SK-N-SH (cell line): ENCODE measurements at regions not wholly inside any gene's neighbourhood (a gene's known extent, or its start where the extent isn't known, plus 50 kb on each side); places are given as distances from the start of the nearest gene placed in this dataset.

Experiments used
- CTCF ChIA-PET: fragments of 300-600, 350-600 bp; formaldehyde crosslinking; extraction: SDS; loops from one replicate; lab custom pipeline; 2021; lab: Yijun Ruan, JAX
- POLR2A ChIA-PET: fragments of 350-600 bp; sonication (Branson Sonifier 250); formaldehyde crosslinking; extraction: SDS; loops from one replicate; lab custom pipeline; 2020; ENCODE audit warnings: antibody characterized with exemption, inconsistent platforms; lab: Yijun Ruan, JAX
- DNase-seq: peaks from one replicate; pipeline ENCODE4 v3.0.0; 2012
- H2AFZ ChIP-seq: fragments of 200-600 bp; sonication (generic); 2 replicates; pipeline ENCODE4 v1.8.1; 2016; ENCODE audit warnings: antibody characterized with exemption, mild to moderate bottlenecking, low read depth
- H3F3A ChIP-seq: fragments of 200-600 bp; sonication (generic); replicated peaks from 2 replicates; pipeline ENCODE3; 2016; ENCODE audit warnings: antibody characterized with exemption, mild to moderate bottlenecking; ENCODE audit not compliant: insufficient read depth
- H3K27ac ChIP-seq, 2 experiments: fragments of 200-500 bp in 1 of 2; fragments of 200-600 bp in 1 of 2; sonication (Bioruptor generic) in 1 of 2; sonication (generic), shearing (Covaris generic) in 1 of 2; 2 replicates each; pipeline versions ENCODE4 v1.5.1 to v1.6.1; 2014 to 2016; ENCODE audit warnings: low read depth in 2 of 2, inconsistent platforms in 1 of 2, low read length in 1 of 2, mild to moderate bottlenecking in 1 of 2, mixed read lengths in 1 of 2
- H3K27me3 ChIP-seq: fragments of 200-600 bp; sonication (generic), shearing (Covaris generic); 2 replicates; pipeline ENCODE4 v1.6.1; 2016; ENCODE audit warnings: mixed run types; ENCODE audit not compliant: insufficient read depth
- H3K36me3 ChIP-seq, 2 experiments: fragments of 200-500 bp in 1 of 2; fragments of 200-600 bp in 1 of 2; sonication (Bioruptor generic) in 1 of 2; sonication (generic) in 1 of 2; replicated peaks in 1 of 2; 2 replicates each; pipeline versions ENCODE3 to v1.5.1; 2014 to 2016; ENCODE audit warnings: low read length in 1 of 2, mild to moderate bottlenecking in 1 of 2; ENCODE audit not compliant: insufficient read depth in 2 of 2, control insufficient read depth in 1 of 2
- H3K4me1 ChIP-seq, 2 experiments: fragments of 200-500 bp in 1 of 2; fragments of 200-600 bp in 1 of 2; sonication (Bioruptor generic) in 1 of 2; sonication (generic), shearing (Covaris generic) in 1 of 2; 2 replicates each; pipeline versions ENCODE4 v1.5.1 to v1.6.1; 2014 to 2016; ENCODE audit warnings: low read depth in 1 of 2, low read length in 1 of 2, mixed run types in 1 of 2; ENCODE audit not compliant: insufficient read depth in 2 of 2, control insufficient read depth in 1 of 2
- H3K4me2 ChIP-seq: fragments of 200-600 bp; sonication (generic), shearing (Covaris generic); 2 replicates; pipeline ENCODE4 v1.6.1; 2017; ENCODE audit warnings: mixed run types
- H3K4me3 ChIP-seq, 2 experiments: fragments of 200-500 bp in 1 of 2; fragments of 200-600 bp in 1 of 2; sonication (Bioruptor generic) in 1 of 2; sonication (generic), shearing (Covaris generic) in 1 of 2; 2 replicates each; pipeline versions ENCODE4 v1.5.1 to v1.8.1; 2014 to 2016; ENCODE audit warnings: low read depth in 2 of 2, inconsistent platforms in 1 of 2, low read length in 1 of 2, mild to moderate bottlenecking in 1 of 2, mixed read lengths in 1 of 2, moderate library complexity in 1 of 2
- H3K79me2 ChIP-seq: fragments of 200-600 bp; sonication (generic); 2 replicates; pipeline ENCODE4 v1.8.1; 2017; ENCODE audit warnings: mild to moderate bottlenecking; ENCODE audit not compliant: insufficient read depth
- H3K9ac ChIP-seq: fragments of 200-600 bp; sonication (generic); 2 replicates; pipeline ENCODE4 v1.6.1; 2017; ENCODE audit warnings: mixed run types
- H3K9me2 ChIP-seq: fragments of 200-600 bp; sonication (generic); 2 replicates; pipeline ENCODE4 v1.6.1; 2017; ENCODE audit warnings: mixed run types
- H3K9me3 ChIP-seq: fragments of 200-600 bp; sonication (generic); 2 replicates; pipeline ENCODE4 v1.6.1; 2017; ENCODE audit warnings: mixed run types, mild to moderate bottlenecking, moderate library complexity
- H4K20me1 ChIP-seq: fragments of 200-600 bp; sonication (generic); 2 replicates; pipeline ENCODE4 v1.6.1; 2017; ENCODE audit warnings: mild to moderate bottlenecking, mixed run types; ENCODE audit not compliant: insufficient read depth
- CHD2 ChIP-seq: fragments of 150-350 bp; IDR thresholded peaks from 2 replicates; pipeline ENCODE4 v1.6.1; 2018; ENCODE audit warnings: low read length; ENCODE audit not compliant: partially characterized antibody
- ELF1 ChIP-seq: IDR thresholded peaks from 2 replicates; pipeline ENCODE4 v1.4.0; 2012
- EP300 ChIP-seq, 2 experiments: IDR thresholded peaks; 2 replicates each; pipeline versions ENCODE4 v1.4.0 to v1.6.1; 2012; ENCODE audit warnings: borderline replicate concordance in 1 of 2, low read depth in 1 of 2, low read length in 1 of 2
- IRF3 ChIP-seq: fragments of 150-350 bp; IDR thresholded peaks from 2 replicates; pipeline ENCODE4 v1.6.1; 2016; ENCODE audit warnings: mild to moderate bottlenecking, low read depth, low read length
- JUND ChIP-seq: IDR thresholded peaks from 2 replicates; pipeline ENCODE4 v1.4.0; 2012
- MXI1 ChIP-seq: IDR thresholded peaks from 2 replicates; pipeline ENCODE4 v1.6.1; 2012; ENCODE audit warnings: mild to moderate bottlenecking, low read depth, low read length, improper control_type of control experiment
- POLR2AphosphoS5 ChIP-seq: IDR thresholded peaks from 2 replicates; pipeline ENCODE4 v1.6.1; 2012; ENCODE audit warnings: low read depth, low read length
- RAD21 ChIP-seq: IDR thresholded peaks from 2 replicates; pipeline ENCODE4 v1.6.1; 2012; ENCODE audit warnings: mild to moderate bottlenecking, low read length
- RFX5 ChIP-seq: IDR thresholded peaks from 2 replicates; pipeline ENCODE4 v1.6.1; 2012; ENCODE audit warnings: mild to moderate bottlenecking, improper control_type of control experiment, low read length
- SMC3 ChIP-seq: IDR thresholded peaks from 2 replicates; pipeline ENCODE4 v1.6.1; 2012; ENCODE audit warnings: low read depth, low read length, improper control_type of control experiment
- TAF1 ChIP-seq: IDR thresholded peaks from 2 replicates; pipeline ENCODE4 v1.6.1; 2012; ENCODE audit warnings: low read depth, mild to moderate bottlenecking, low read length, moderate library complexity, borderline replicate concordance
- WGBS: methylation state at CpG from one replicate; pipeline ENCODE4 v1.1.6; 2017; ENCODE audit warnings: low lambda C conversion rate; 5-methylcytosine and 5-hydroxymethylcytosine counted together
- TF ChIP-seq, protein P1 (sequence below): IDR thresholded peaks from 2 replicates; pipeline ENCODE4 v1.6.1; 2012; ENCODE audit warnings: mild to moderate bottlenecking, low read depth, low read length, moderate library complexity
- TF ChIP-seq, protein P2 (sequence below): IDR thresholded peaks from 2 replicates; pipeline ENCODE4 v1.4.0; 2012; ENCODE audit warnings: low read depth, borderline replicate concordance

DNA sequence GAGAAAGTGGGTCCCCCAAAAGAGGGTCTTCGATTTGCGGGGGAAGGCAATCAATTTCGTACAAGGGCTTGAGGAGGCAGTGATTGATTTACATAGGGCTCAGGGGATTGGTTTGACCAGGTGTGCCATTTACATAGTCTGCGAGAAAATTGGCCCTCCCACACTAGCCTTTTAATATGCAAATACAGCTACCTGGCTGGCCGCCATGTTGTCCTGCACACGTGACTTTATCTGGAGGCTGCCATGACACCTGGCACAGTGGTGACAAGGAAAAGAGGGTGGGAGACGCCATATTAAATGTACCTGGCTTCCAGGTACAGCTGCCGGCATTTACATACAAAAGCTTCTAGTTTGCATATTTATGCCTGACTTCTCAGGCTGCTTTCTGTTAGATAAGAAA, 1577.2 kb upstream of the LRRTM3 start:
- no peak overlapping the region for H3K9ac ChIP-seq
- H3K9me3 ChIP-seq: no peaks in the 10 kb centered on the region
- H3K79me2 ChIP-seq: no peaks in the 10 kb centered on the region
- no peaks in the 10 kb centered on the region for H3K36me3 ChIP-seq
- 80% methylated on average over 8 of the region's 8 CpGs for WGBS
- CTCF ChIA-PET: interaction anchor here (0.6 kb wide), 1 partner anchor 11 kb away, joined by 3 read pairs; no protein-coding TSS in a partner anchor
- no peak overlapping the region for H3K27ac ChIP-seq
- POLR2A ChIA-PET: no interaction called here
- H3K4me3 ChIP-seq: no peak overlapping the region
- H3K4me2 ChIP-seq: no peak overlapping the region
- no peaks in the 10 kb centered on the region for H3K9me2 ChIP-seq
- peaks cover 0 to 2% of the 10 kb centered on the region in 2 experiments; a peak in 2 of 4 replicates for H3K4me1 ChIP-seq
- DNase-seq: no peak
- no peaks in the 10 kb centered on the region for H3K27me3 ChIP-seq
- H3F3A ChIP-seq: no peaks in the 10 kb centered on the region
- no peaks in the 10 kb centered on the region for H4K20me1 ChIP-seq
- TF ChIP-seq POLR2AphosphoS5 (no peak), IRF3 (no peak), RFX5 (no peak), ELF1 (no peak), EP300 (IDR thresholded peaks at IDR 0.05; ENCODE audit: borderline replicate concordance in 1 of 2, low read depth in 1 of 2, low read length in 1 of 2) (no peak), CHD2 (no peak), SMC3 (no peak), TAF1 (no peak), JUND (no peak), RAD21 (no peak), MXI1 (no peak)
- TF ChIP-seq, protein P1, sequence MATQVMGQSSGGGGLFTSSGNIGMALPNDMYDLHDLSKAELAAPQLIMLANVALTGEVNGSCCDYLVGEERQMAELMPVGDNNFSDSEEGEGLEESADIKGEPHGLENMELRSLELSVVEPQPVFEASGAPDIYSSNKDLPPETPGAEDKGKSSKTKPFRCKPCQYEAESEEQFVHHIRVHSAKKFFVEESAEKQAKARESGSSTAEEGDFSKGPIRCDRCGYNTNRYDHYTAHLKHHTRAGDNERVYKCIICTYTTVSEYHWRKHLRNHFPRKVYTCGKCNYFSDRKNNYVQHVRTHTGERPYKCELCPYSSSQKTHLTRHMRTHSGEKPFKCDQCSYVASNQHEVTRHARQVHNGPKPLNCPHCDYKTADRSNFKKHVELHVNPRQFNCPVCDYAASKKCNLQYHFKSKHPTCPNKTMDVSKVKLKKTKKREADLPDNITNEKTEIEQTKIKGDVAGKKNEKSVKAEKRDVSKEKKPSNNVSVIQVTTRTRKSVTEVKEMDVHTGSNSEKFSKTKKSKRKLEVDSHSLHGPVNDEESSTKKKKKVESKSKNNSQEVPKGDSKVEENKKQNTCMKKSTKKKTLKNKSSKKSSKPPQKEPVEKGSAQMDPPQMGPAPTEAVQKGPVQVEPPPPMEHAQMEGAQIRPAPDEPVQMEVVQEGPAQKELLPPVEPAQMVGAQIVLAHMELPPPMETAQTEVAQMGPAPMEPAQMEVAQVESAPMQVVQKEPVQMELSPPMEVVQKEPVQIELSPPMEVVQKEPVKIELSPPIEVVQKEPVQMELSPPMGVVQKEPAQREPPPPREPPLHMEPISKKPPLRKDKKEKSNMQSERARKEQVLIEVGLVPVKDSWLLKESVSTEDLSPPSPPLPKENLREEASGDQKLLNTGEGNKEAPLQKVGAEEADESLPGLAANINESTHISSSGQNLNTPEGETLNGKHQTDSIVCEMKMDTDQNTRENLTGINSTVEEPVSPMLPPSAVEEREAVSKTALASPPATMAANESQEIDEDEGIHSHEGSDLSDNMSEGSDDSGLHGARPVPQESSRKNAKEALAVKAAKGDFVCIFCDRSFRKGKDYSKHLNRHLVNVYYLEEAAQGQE: no peak
- TF ChIP-seq, protein P2, sequence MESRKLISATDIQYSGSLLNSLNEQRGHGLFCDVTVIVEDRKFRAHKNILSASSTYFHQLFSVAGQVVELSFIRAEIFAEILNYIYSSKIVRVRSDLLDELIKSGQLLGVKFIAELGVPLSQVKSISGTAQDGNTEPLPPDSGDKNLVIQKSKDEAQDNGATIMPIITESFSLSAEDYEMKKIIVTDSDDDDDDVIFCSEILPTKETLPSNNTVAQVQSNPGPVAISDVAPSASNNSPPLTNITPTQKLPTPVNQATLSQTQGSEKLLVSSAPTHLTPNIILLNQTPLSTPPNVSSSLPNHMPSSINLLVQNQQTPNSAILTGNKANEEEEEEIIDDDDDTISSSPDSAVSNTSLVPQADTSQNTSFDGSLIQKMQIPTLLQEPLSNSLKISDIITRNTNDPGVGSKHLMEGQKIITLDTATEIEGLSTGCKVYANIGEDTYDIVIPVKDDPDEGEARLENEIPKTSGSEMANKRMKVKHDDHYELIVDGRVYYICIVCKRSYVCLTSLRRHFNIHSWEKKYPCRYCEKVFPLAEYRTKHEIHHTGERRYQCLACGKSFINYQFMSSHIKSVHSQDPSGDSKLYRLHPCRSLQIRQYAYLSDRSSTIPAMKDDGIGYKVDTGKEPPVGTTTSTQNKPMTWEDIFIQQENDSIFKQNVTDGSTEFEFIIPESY: no peak
- no peak overlapping the region for H2AFZ ChIP-seq
